ENCODE measurements at regions not wholly inside any gene's neighbourhood (a gene's known extent, or its start where the extent isn't known, plus 50 kb on each side); places are given as distances from the start of the nearest gene placed in this dataset.

GRCh38 chr2:220961143-220961860 is 610.8 kb downstream of the EPHA4 start:
- in situ Hi-C loops (cut with MboI; ENCODE audit: low pct_unique_long_range_greater_than_20kb in 2 of 9, low sequenced_read_pairs in 9 of 9, unreplicated experiment in 9 of 9): no loop called here
- WGBS, 10 experiments: 38 to 100% (median 73%) methylated on average over 1 to 2 of the region's 2 CpGs; no CpG with 5 or more reads in 2 of the 10 experiments
- Histone ChIP-seq H3K27ac (no peak overlapping the region), H3K4me1 (replicated peaks in 1 of 2) (no peaks in the 10 kb centered on the region), H3K4me3 (no peak overlapping the region)
- no peak for ATAC-seq (replicated peaks in 6 of 8)

GRCh38 chr2:220962556-220962955 is 609.5 kb downstream of the EPHA4 start:
- Histone ChIP-seq H3K4me3 (no peak overlapping the region), H3K27ac (no peak overlapping the region), H3K4me1 (replicated peaks in 1 of 2) (no peaks in the 10 kb centered on the region)
- 53 to 100% (median 90%) methylated on average over 1 to 2 of the region's 2 CpGs for WGBS, 10 experiments
- no peak for ATAC-seq (replicated peaks in 6 of 8)
- in situ Hi-C loops (cut with MboI; ENCODE audit: low pct_unique_long_range_greater_than_20kb in 2 of 9, low sequenced_read_pairs in 9 of 9, unreplicated experiment in 9 of 9): no loop called here

- ATAC-seq (replicated peaks in 6 of 8): no peak
- in situ Hi-C loops (cut with MboI; ENCODE audit: low pct_unique_long_range_greater_than_20kb in 2 of 9, low sequenced_read_pairs in 9 of 9, unreplicated experiment in 9 of 9): no loop called here
- no peak overlapping the region for H3K4me3 ChIP-seq
These were observed 609.0 kb downstream of the EPHA4 start for GRCh38 chr2:220963076-220963475.

GRCh38 chr2:220963930-220964329 is 608.2 kb downstream of the EPHA4 start:
- in situ Hi-C loops (cut with MboI; ENCODE audit: low pct_unique_long_range_greater_than_20kb in 2 of 9, low sequenced_read_pairs in 9 of 9, unreplicated experiment in 9 of 9): no loop called here

More at GRCh38 chr2:220963076-220963475, 609.0 kb downstream of the EPHA4 start:
- H3K27ac ChIP-seq: no peak overlapping the region
- H3K4me1 ChIP-seq (replicated peaks in 1 of 2): no peaks in the 10 kb centered on the region

GRCh38 chr2:220966636-220967035 is 605.5 kb downstream of the EPHA4 start:
- H3K4me1 ChIP-seq (replicated peaks in 1 of 2): no peaks in the 10 kb centered on the region
- ATAC-seq (replicated peaks in 6 of 8): no peak
- WGBS, 10 experiments: 35 to 95% (median 70%) methylated on average over 1 to 3 of the region's 3 CpGs; no CpG with 5 or more reads in 4 of the 10 experiments
- no peak overlapping the region for H3K4me3 ChIP-seq
- no peak overlapping the region for H3K27ac ChIP-seq
- in situ Hi-C loops (cut with MboI; ENCODE audit: low pct_unique_long_range_greater_than_20kb in 2 of 9, low sequenced_read_pairs in 9 of 9, unreplicated experiment in 9 of 9): no loop called here

More at GRCh38 chr2:220963930-220964329, 608.2 kb downstream of the EPHA4 start:
- WGBS, 10 experiments: 67 to 100% (median 74%) methylated on average over 2 to 3 of the region's 3 CpGs; no CpG with 5 or more reads in 1 of the 10 experiments
- H3K4me3 ChIP-seq: no peak overlapping the region
- H3K4me1 ChIP-seq (replicated peaks in 1 of 2): no peaks in the 10 kb centered on the region
- ATAC-seq (replicated peaks in 6 of 8): no peak
- H3K27ac ChIP-seq: no peak overlapping the region

GRCh38 chr2:220969348-220969747 is 602.8 kb downstream of the EPHA4 start:
- no peaks in the 10 kb centered on the region for H3K4me1 ChIP-seq (replicated peaks in 1 of 2)
- ATAC-seq (replicated peaks in 6 of 8): no peak
- no peak overlapping the region for H3K27ac ChIP-seq
- no peak overlapping the region for H3K4me3 ChIP-seq
- in situ Hi-C loops (cut with MboI; ENCODE audit: low pct_unique_long_range_greater_than_20kb in 2 of 9, low sequenced_read_pairs in 9 of 9, unreplicated experiment in 9 of 9): no loop called here
- WGBS, 10 experiments: 63 to 100% (median 91%) methylated on average over 1 to 3 of the region's 3 CpGs; no CpG with 5 or more reads in 2 of the 10 experiments

GRCh38 chr2:220980966-220981675 is 591.0 kb downstream of the EPHA4 start:
- no peak for ATAC-seq (replicated peaks in 6 of 8)
- 9 to 100% (median 78%) methylated on average over 1 to 4 of the region's 4 CpGs for WGBS, 10 experiments

GRCh38 chr2:220981926-220982325 is 590.2 kb downstream of the EPHA4 start:
- Histone ChIP-seq H3K4me1 (replicated peaks in 1 of 2) (no peaks in the 10 kb centered on the region), H3K4me3 (no peak overlapping the region), H3K27ac (no peak overlapping the region)
- WGBS, 10 experiments: 49 to 100% (median 88%) methylated on average over 1 to 6 of the region's 6 CpGs
- ATAC-seq (replicated peaks in 6 of 8): no peak
- in situ Hi-C loops (cut with MboI; ENCODE audit: low pct_unique_long_range_greater_than_20kb in 2 of 9, low sequenced_read_pairs in 9 of 9, unreplicated experiment in 9 of 9): no loop called here

More at GRCh38 chr2:220980966-220981675, 591.0 kb downstream of the EPHA4 start:
- Histone ChIP-seq H3K27ac (no peak overlapping the region), H3K4me1 (replicated peaks in 1 of 2) (no peaks in the 10 kb centered on the region), H3K4me3 (no peak overlapping the region)
- in situ Hi-C loops (cut with MboI; ENCODE audit: low pct_unique_long_range_greater_than_20kb in 2 of 9, low sequenced_read_pairs in 9 of 9, unreplicated experiment in 9 of 9): no loop called here

- no peaks in the 10 kb centered on the region for H3K4me1 ChIP-seq (replicated peaks in 1 of 2)
- no peak overlapping the region for H3K27ac ChIP-seq
- in situ Hi-C loops (cut with MboI; ENCODE audit: low pct_unique_long_range_greater_than_20kb in 2 of 9, low sequenced_read_pairs in 9 of 9, unreplicated experiment in 9 of 9): no loop called here
- H3K4me3 ChIP-seq: no peak overlapping the region
- no peak for ATAC-seq (replicated peaks in 6 of 8)
- 24 to 100% (median 99%) methylated on average over 1 to 4 of the region's 4 CpGs; no CpG with 5 or more reads in 2 of the 10 experiments for whole genome bisulfite sequencing, 10 experiments
These were observed 586.5 kb downstream of the EPHA4 start for GRCh38 chr2:220985561-220985960.

- 60 to 100% (median 78%) methylated on average over 1 to 3 of the region's 3 CpGs for WGBS, 10 experiments
- in situ Hi-C loops (cut with MboI; ENCODE audit: low pct_unique_long_range_greater_than_20kb in 2 of 9, low sequenced_read_pairs in 9 of 9, unreplicated experiment in 9 of 9): no loop called here
- H3K4me3 ChIP-seq: no peak overlapping the region
- H3K27ac ChIP-seq: no peak overlapping the region
- ATAC-seq (replicated peaks in 6 of 8): no peak
- no peaks in the 10 kb centered on the region for H3K4me1 ChIP-seq (replicated peaks in 1 of 2)
These were observed 584.3 kb downstream of the EPHA4 start for GRCh38 chr2:220987839-220988238.

GRCh38 chr2:220991972-220992371 is 580.1 kb downstream of the EPHA4 start:
- Histone ChIP-seq H3K4me1 (replicated peaks in 1 of 2) (no peaks in the 10 kb centered on the region), H3K4me3 (no peak overlapping the region), H3K27ac (no peak overlapping the region)
- in situ Hi-C loops (cut with MboI; ENCODE audit: low pct_unique_long_range_greater_than_20kb in 2 of 9, low sequenced_read_pairs in 9 of 9, unreplicated experiment in 9 of 9): no loop called here
- no peak for ATAC-seq (replicated peaks in 6 of 8)

GRCh38 chr2:220994846-220995245 is 577.3 kb downstream of the EPHA4 start:
- in situ Hi-C loops (cut with MboI; ENCODE audit: low pct_unique_long_range_greater_than_20kb in 2 of 9, low sequenced_read_pairs in 9 of 9, unreplicated experiment in 9 of 9): no loop called here
- no peak overlapping the region for H3K27ac ChIP-seq
- no peaks in the 10 kb centered on the region for H3K4me1 ChIP-seq (replicated peaks in 1 of 2)
- no peak overlapping the region for H3K4me3 ChIP-seq
- no peak for ATAC-seq (replicated peaks in 6 of 8)
- 8 to 97% (median 54%) methylated on average over 1 to 3 of the region's 3 CpGs; no CpG with 5 or more reads in 2 of the 10 experiments for WGBS, 10 experiments

GRCh38 chr2:220995581-220995980 is 576.5 kb downstream of the EPHA4 start:
- H3K4me3 ChIP-seq: no peak overlapping the region
- no peaks in the 10 kb centered on the region for H3K4me1 ChIP-seq (replicated peaks in 1 of 2)
- ATAC-seq (replicated peaks in 6 of 8): peak in 2 of 8 experiments; percentile 38 to 43
- in situ Hi-C loops (cut with MboI; ENCODE audit: low pct_unique_long_range_greater_than_20kb in 2 of 9, low sequenced_read_pairs in 9 of 9, unreplicated experiment in 9 of 9): no loop called here
- no peak overlapping the region for H3K27ac ChIP-seq
- 33 to 100% (median 77%) methylated on average over 1 to 2 of the region's 2 CpGs for WGBS, 10 experiments

All from motor neuron (in vitro differentiated cells).